Activated CD4-positive, alpha-beta T cell treated with anti-CD3 and anti-CD28 coated beads, Interleukin-2, amount 50 U/mL, for 48 hours (primary cell): ENCODE measurements at regions not wholly inside any gene's neighbourhood (a gene's known extent, or its start where the extent isn't known, plus 50 kb on each side); places are given as distances from the start of the nearest gene placed in this dataset.
"Not testable (repeated sequence)": the region's sequence is repeated elsewhere in the genome, so short reads cannot be mapped to it uniquely, and the experiment has no call there.

ENCODE experiments used
- DNase-seq, 2 experiments: peaks; one replicate each; pipeline ENCODE4 v3.0.0-alpha.2; 2020

DNA sequence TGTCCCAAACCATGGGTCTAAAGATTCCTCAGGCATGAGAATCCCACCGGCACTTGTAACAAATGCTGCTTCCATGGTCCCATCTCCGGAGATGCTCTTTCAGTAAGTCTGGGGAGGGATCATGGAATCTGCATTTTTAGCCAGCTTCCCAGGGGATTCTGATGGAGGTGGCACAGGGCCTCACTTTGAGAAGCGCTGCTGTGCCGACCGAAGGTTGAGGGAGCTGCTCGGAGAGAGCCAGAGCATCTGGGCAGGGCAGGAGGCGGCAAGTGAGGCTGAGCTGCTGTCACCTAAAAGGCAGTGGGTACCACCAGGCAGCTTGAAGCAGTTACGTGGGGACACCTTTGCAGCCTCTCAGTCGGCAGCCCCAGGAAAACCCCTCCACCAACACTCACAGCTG lies 100.2 kb upstream of the CDYL start:
- no peak for DNase-seq

DNA sequence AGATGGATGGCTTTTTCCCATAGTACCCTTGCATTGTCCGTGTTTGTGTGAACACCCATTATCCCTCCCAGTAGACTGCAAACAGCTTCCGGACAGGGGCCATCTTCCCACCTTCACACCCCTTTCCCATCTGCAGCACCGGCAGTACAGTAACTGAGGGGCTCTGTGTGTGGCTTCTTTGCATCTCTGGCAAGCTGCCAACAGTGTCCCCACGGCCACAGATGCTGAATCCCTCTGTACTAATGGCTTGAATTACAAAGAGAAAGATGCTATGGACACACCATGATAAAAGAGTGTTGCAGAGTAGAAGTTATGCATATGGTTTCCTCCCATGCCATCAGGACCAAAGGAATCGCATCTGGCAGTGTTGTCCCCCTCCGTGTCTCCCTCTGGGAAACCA lies 101.1 kb upstream of the CDYL start:
- DNase-seq: no peak

DNA sequence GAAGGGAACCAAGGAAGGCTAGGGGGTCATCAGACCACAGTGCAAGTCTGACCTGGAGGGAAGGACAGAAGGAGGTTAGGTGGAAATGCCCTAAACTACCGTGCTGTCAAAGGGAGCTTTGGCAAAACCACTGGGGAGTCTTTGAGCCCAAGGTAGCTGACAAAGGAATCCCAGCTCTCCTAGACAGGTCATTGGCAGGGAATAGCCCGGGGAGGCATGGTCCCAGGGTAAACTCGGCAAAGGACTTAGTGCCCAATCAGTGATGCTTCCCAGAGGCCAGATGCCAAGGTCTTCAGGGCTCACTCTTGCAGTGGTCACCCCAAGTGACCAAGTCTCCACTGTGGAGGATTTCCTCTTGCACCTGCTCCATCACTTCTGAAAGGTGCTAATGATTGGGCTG lies 102.3 kb upstream of the CDYL start:
- DNase-seq: no peak

DNA sequence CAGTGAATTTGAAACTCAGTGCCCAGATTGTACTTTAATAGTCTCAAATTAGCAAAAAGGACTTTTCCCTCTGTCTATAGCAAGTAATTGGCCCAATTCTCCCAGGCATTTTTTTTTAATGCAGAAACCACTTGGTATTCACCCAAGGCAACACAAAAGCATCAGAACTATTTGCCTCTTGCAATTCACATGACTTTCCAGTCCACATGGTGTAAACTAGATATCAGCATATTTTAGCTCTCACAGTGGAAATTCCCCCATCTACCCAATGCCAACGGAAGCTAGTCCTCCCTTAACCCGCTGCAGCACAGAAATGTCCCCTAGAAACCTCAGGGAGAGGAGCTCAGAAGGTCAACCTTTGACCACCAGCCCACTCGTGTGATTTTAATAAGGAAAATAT lies 103.4 kb upstream of the CDYL start:
- DNase-seq: no peak

DNA sequence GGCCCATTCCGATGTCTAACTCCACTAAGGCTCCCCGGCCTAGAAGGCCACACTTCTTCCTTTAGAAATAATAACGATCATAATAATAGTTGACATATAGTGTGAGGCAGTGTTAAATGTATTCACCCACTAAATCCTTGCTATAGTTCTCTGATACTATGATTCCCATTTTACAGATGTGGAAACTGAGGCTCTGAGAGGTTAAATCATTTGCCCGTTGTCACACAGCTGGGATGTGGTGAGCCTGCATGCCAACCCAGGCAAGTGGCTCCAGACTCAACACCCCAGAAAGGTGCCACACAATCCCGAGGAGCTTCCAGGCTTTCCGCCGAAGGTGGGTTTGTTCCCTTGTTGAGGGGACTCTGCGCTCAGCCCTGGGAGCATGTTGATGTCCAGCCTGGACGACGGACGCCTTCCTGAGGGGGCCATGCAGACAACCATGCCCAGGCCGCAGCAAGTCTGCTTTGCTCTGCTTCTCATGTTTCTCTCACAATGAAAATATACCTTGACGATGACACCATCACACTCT lies 104.6 kb upstream of the CDYL start:
- DNase-seq: no peak

DNA sequence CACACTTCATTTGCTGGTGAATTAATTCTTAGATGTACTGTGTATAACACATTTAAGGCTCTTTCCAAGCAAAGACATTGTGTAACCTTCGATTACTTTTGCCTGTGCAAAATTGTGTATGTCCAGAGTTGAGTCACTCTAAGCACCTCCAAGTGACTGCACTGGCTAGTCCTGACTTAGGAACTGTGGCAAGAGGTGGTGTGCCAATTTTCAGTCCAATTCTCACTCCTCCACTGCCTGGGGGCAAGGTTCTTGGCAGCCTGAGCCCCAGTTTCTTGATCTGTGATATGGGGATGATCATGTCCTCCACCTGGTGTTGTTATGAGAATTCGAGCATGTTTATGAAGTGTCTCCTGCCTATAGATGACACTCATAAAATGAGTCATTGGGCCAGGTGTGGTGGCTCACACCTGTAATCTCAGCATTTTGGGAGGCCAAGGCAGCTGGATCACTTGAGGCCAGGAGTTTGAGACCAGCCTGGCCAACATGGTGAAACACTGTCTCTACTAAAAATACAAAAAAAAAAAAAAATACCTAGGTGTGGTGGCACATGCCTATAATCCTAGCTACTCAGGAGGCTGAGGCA lies 105.3 kb upstream of the CDYL start:
- DNase-seq: no peak

DNA sequence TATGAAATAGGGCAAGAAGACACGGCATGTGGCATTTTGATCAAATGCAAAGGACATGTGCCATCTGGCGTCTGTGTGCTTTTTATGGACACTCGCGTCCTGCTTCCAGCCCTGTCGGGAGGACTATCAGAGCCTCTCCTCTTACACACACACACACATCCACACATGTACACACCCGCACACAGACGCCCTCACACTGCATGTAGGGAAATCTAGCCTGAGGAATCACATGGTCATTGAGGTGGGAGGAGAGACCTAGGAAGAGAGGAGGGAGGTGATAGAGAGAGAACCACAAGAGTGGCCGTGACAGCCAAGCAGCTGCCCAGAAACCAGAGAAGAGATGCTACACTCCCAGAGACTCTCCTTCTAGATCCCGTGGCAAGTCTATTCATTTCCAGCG lies 105.9 kb upstream of the CDYL start:
- DNase-seq: no peak

DNA sequence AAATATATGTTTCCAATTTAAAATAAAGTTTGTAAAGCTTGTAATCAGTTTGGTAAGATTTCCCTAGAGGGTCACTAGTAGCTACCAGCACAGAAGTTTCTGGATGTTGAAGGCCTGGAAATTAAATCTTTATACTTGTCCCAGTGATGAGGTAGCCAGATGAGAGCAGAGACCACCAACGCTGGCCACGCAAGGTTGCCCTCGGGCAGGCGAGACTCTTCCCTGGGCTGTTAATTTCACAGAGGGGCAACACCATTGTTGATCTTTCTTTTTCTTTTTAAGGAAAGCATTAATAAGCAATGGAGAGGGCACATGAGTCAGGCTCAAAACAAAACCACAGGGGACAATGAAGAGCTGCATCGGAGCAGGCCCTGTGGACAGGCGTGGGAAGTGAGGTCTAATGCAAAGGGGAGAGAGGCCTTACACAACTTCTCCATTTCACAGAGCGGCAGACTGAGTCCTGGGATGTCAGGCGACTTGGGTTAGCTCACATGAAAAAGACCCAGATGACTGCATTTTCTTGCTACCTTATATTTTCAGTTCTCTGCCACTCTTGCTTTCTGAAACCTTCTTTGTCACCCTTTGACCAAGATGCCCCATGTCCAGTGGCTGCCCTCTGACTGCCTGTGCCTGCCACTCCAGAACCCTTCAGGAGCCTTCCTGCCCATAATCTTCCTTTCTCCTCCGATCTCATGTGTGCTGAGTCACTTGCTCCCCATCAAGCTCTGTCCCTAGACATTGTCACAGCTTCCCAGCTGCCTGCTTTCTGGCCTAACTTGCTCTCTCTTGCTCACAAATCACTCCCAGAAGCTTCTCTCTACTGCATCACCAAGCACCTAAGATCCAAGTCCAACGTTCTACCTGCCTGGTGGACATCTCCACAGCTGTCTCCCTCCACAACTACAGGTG lies 107.7 kb upstream of the CDYL start:
- DNase-seq: no peak

DNA sequence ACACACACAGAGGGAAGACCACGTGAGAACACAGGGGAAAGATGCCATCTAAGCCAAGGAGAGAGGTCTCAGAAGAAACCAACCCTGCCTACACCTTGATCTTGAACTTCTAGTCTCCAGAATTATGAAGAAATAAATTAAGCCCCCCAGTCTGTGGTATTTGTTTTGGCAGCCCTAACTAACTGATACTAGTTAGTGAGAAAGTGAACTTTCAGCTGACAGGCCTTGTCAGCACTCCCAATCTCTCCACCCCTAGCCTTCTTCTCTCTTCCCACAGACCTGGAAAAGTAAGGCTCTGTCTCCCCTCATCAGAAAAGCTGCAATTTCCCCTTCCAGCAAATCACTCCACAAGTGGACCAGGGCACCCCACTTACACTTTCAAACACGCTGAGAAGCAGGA lies 108.6 kb upstream of the CDYL start:
- no peak for DNase-seq

DNA sequence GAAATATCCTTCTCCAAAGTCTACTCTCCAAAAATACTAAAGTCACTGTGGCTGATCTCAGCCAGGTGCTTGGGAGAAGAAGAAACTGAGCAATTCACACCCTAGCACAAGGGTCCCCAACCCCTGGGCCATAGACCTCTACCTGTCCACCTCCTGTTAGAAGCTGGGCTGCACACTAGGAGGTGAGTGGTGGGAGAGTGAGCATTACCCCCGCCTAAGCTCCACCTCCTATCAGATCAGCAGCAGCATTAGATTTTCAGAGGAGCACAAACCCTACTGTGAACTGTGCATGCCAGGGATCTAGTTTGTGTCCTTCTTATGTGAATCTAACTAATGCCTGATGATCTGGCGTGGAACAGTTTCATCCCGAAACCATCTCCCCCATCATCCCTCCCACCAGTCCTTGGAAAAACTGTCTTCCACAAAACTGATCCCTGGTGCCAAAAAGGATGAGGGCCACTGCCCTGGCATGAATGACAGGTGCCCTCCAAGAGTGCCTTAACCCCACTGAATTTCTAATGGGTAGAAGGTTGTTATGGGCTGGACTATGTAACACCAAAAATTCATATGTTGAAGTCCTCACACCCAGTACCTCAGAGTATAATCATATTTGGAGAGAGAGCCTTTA lies 109.2 kb upstream of the CDYL start:
- DNase-seq: no peak

DNA sequence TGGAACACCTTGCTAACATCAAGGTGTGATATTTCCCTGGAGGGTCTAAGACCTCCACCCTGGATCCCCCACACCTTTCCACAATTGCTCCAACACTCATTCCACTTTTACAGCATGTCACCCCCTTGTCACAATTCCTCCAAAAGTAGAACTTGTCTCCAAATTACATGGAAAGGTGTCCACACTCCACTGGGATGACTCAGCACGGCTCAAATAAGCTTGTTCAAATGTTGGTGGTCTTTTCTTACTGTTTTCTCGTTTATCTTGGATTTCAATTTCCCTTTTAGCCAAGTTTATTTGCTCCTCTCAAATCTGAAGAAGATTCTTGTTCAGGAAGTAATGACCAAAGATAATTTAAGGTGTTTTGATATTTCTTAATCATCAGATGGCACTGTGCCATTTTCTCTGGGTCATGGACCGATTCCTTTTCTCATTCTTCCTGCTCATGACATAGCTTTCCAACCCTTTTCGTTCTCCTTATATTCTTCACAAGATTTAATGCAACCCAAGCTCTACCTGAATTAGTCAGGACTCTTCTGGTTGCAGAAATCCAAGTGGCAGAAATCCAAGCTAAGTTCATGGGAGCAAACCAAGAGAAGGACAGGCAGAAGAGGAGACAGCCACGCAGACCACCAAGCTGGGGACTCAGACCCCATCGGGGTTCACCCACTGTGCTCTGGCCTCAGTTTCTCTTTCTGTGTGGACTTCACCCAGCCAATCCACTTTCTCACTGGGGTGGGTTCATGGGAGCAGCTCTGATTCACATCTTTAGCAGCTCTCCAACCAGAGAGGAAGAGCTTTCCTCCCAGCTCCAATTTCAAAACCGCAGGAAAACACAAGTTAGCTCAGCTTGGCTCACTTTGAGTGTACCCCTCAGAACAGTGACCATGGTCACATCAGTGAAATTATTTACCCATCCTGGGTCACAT lies 110.5 kb upstream of the CDYL start:
- no peak for DNase-seq

DNA sequence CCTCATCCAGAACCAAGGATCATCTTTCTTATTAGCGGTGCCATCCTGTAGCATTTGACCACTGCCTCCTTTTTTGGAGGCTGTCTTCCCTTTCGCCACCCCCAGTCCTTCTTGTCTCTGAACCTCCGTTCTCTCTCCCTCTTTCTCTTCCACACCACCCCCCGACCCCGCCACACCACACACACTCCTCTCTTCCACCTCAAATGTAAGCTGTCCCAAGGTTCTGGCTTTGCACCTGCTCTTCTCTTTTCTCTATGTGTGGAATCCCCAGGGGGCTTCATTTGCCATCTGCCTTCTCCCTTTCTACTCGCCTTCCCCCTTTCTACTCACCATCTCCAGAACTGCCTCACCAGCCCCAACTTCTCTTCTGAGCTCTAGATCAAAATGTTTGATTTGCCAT lies 111.3 kb upstream of the CDYL start:
- DNase-seq: no peak

DNA sequence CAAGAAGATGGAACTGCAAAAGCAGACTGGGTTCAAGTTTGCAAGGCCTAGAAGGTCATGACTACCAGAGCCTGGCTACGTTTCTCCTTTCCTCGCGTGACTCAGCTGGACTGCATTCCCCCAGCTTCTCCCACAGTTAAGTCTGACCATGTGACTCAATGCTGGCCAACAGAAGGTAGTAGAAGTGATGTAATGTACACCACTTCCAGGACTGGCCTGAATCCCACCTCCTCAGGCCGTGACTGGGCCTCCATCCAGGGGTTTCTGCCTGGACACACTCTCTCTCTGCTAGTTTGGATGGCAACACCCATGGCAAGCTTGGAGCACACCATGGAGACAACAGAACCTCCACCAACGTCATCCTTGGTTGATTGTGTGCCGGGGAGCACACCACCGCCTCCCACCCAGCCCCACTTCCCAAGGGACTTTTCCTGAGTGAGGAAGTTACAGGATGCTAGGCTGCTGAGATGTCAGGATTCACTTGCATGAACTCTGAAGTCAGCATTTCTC lies 112.0 kb upstream of the CDYL start:
- DNase-seq: no peak

DNA sequence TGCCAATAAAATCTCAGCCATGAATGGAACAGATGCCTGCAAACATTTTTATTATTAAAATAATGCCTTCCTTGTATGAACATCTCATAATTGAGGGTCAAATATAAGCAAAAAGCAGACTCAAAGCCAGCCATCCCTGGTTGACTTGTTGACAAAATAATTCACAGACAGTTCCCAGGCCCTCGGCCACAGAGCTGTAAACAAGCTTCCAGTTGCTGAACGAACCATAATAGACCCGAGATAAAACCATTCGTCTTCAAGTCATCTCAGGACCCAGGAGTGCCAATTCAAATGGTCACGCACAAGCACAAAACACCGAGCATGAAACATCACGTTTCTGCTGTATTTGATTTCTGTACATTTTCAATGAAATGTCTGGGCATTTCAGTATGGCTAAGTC lies 113.3 kb upstream of the CDYL start:
- no peak for DNase-seq

DNA sequence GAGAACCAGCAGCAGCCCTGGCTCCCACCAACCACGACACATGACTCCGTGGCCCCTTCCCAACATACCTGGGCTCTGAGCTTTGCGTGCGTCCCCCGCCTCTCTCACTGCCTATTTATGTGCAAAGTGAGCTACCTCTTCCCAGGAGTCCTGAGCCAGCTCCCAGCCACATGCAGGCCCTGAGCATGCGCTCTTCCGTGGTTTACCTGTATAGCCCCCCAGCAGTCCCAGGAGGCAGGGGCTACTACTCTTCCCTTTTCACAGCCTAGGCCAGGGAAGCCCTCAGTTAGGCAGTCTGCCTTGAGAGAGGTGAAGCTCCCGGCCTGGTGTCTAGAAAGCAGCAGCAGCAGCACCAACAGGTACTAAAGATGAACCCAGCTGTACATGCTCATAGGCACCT lies 114.8 kb upstream of the CDYL start:
- no peak for DNase-seq

DNA sequence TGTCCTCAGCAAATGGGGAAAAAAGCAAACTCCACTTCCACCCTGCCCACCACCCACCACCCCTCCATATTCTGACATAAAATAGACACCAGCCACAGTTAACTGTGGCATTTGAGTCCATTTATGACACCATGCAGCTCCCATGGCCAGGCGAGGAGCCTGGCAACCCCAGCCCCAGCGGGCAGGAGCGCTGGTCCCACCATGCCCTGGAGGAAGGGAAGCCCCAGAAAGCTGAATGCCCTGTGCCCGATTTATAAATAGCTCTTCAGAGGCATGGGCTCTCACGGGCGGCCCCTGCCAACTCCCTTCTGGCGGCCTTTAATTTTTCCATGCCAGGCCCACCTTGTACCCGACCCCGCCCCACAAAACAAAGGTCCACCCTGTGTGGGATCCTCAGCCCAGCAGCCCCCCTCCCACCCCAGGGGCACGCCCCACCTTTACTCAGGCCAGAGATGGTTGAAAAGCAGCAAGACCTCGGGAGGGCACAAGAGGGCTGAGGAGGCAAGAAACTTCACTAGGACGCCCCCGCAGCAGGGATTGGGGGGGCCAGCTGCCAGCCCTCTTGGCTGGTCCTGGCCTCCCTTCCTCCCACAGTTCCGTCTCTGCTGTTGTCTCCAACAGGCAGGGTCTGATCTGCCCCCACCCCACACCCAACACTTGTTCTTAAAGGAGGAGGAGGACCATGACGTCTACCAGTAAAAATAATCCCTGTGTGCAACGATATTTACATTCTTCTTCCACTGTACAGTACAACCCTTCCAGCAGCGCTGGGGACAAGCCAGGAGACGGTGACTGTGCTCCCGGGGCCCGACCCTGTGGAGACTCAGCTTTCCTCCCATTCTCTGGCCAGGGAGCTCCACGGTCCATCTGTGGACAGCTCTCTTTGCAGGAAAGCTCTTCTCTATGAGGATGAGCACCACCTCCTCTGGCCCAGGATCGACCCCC lies 115.6 kb upstream of the CDYL start:
- DNase-seq: no peak

DNA sequence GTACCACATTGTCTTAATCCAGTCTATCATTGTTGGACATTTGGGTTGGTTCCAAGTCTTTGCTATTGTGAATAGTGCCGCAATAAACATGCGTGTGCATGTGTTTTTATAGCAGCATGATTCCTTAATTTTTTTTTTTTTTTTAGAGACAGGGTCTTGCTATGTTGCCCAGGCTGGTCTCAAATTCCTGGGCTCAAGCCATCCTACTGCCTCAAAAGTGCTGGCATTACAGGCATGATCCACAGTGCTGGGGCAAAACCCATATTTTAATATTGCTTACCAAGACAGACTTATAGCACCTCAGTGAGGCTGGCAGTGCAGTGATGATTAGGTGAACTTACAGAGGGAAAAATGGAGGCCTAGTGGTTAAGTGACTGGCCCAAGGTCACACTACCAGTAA lies 116.5 kb upstream of the CDYL start:
- not testable (repeated sequence) for DNase-seq

DNA sequence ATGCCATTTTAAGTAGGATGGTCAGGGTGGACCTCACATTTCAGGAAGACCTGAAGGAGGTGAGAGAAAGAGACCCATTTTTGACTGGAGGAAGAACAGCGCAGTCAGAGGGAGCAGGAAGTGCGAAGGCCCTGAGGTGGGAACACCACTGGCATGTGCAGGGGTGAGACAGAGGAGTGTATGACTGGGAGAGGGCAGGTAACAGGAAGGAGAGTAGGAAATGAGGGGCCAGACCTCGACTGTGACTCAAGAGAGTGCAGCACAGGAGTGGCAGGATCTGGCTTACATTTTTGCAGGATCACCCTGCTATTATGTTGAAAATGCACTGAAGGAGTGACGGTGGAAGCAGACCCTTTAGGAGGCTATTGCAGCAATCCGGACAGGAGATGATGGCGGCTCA lies 117.7 kb upstream of the CDYL start:
- DNase-seq: no peak

DNA sequence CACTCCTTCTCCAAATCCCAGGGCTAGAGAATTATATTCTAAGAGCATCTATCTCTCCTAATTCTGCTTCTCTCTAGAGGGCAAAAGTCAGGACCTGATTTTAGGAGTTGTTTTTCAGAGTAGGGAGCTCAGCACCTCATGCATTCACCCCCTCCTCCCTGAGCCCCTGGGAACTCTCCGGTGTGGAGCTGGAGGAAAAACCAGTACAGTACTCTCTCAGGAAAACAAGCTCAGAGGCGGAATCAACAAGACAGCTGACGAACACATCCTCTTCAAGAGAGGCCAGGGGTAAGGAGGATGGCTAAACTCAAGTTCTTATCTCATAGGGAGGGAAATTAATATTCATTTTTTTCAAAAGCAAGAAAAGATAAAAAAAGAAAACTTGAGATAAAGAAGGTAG lies 120.1 kb upstream of the CDYL start:
- DNase-seq: no peak

DNA sequence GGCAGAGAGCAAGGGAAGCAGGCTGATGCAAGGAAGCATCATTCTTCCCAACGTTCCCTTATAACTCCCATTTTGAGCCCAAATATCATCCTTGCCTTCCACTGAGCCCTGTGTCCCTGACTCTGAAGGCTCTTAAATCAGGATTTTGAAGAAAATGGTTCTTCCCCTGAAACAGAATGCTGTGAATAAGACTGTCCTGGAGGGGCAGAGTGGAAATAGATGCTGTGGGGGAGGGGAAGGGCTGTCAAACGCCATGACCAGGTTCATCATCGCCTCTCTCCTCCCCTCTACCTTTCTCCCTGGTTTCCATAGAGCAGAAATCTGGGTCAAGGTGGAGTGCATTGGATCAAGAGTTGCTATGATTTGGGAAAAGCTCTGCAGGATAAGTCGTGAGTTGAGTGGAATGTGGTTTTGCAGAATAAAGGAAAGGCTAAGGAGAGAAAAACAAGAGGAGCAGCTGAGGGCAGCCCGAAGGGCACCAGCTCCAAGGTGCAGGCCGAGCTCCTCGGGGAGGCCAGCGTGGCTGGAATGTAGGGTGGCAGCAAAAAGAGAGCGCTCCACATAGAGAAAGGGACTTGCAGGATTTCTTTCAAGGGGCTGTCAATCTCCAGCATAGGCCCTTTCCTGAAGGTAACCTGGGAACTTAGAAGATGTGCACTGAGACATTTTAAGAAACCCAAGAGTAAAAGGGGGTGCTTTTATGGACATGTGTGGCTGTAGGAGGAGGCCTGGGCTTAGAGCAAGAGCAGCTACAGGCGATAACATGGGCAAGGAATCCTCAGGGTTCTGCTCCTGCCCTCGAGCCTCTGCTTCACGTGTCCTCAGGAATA lies 120.8 kb upstream of the CDYL start:
- DNase-seq: no peak

DNA sequence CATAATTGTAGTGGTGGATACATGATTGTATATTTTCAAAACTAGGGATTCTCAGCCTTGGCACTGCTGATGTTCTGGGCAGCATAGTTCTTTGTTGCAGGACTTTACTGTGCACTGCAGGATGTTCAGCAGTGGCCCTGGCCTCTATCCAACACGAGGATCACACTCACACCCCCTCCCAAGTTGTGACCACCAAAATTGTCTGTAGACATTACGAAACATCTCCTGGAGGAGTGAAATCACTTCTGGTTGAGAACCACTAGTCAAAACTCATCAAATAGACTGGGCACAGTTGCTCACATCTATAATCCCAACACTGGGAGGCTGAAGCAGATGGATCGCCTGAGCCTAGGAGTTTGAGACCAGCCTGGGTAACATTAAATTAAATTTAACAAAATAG lies 123.1 kb upstream of the CDYL start:
- no peak for DNase-seq
